HCT116 (cell line): ENCODE measurements at regions not wholly inside any gene's neighbourhood (a gene's known extent, or its start where the extent isn't known, plus 50 kb on each side); places are given as distances from the start of the nearest gene placed in this dataset.
"Not testable (repeated sequence)": the region's sequence is repeated elsewhere in the genome, so short reads cannot be mapped to it uniquely, and the experiment has no call there.

Experiments
- ATAC-seq: fragments of 200-7000 bp; cut with Tn5 transposase; 2 replicates; pipeline ENCODE4 v1.9.1; 2020; ENCODE audit warnings: mild to moderate bottlenecking, moderate library complexity
- BruUV-seq: library from RNA; stranded (reverse); fragments of 400-500 nt; replicated peaks from 2 replicates; lab custom pipeline; 2021; lab: Mats Ljungman, UMichigan
- CTCF ChIA-PET: fragments of 300-600 bp; sonication (Branson Sonifier 250); formaldehyde crosslinking; loops from one replicate; lab custom pipeline; 2021; ENCODE audit warnings: antibody characterized with exemption; lab: Charles Lee
- POLR2A ChIA-PET: fragments of 300-600, 350-600 bp; sonication (Branson Sonifier 250); formaldehyde crosslinking; loops from one replicate; lab custom pipeline; 2021; ENCODE audit warnings: antibody characterized with exemption; lab: Charles Lee
- RAD21 ChIA-PET, 2 experiments: fragments of 300-600 bp; sonication (Branson Sonifier 250); formaldehyde crosslinking; loops; one replicate each; lab custom pipeline; 2023; ENCODE audit warnings: low total read pairs in 2 of 2; ENCODE audit not compliant: uncharacterized antibody in 2 of 2, unreplicated experiment in 2 of 2, low non-redundant PET in 1 of 2; lab: Charles Lee
- DNase-seq: peaks from one replicate; pipeline ENCODE4 v3.0.0-alpha.2; 2010; ENCODE audit warnings: low read depth, low spot score
- H2AFZ ChIP-seq: fragments of 200-600 bp; shearing (Covaris generic), sonication (generic); 2 replicates; pipeline ENCODE4 v1.6.1; 2017; ENCODE audit warnings: low read depth, mixed run types, mixed read lengths, antibody characterized with exemption, low read length; ENCODE audit not compliant: poor library complexity, severe bottlenecking
- H3K27ac ChIP-seq: 2 replicates; pipeline ENCODE4 v1.5.1; 2012; ENCODE audit warnings: low read depth, low read length
- H3K27me3 ChIP-seq: fragments of 200-600 bp; sonication (generic); 2 replicates; pipeline ENCODE4 v1.6.1; 2016; ENCODE audit warnings: mixed run types, low read length, mixed read lengths; ENCODE audit not compliant: insufficient read depth
- H3K36me3 ChIP-seq, 2 experiments: fragments of 200-500 bp in 1 of 2; fragments of 200-600 bp in 1 of 2; sonication (Bioruptor generic) in 1 of 2; sonication (generic) in 1 of 2; 2 replicates each; pipeline versions ENCODE4 v1.5.1 to v1.6.1; 2014 to 2016; ENCODE audit warnings: low read length in 2 of 2, inconsistent platforms in 1 of 2, mixed read lengths in 1 of 2, mixed run types in 1 of 2; ENCODE audit not compliant: insufficient read depth in 2 of 2, control insufficient read depth in 1 of 2
- H3K4me1 ChIP-seq, 2 experiments: fragments of 200-600 bp in 1 of 2; sonication (generic) in 1 of 2; 2 replicates each; pipeline versions ENCODE4 v1.5.1 to v1.6.1; 2012 to 2017; ENCODE audit warnings: low read length in 2 of 2, inconsistent platforms in 1 of 2, mild to moderate bottlenecking in 1 of 2, mixed read lengths in 1 of 2, mixed run types in 1 of 2, moderate library complexity in 1 of 2; ENCODE audit not compliant: insufficient read depth in 2 of 2, control insufficient read depth in 1 of 2
- H3K4me2 ChIP-seq: fragments of 200-600 bp; sonication (generic); 2 replicates; pipeline ENCODE4 v1.6.1; 2017; ENCODE audit warnings: mixed run types, low read length, mixed read lengths
- H3K4me3 ChIP-seq, 2 experiments: fragments of 200-600 bp in 1 of 2; sonication (generic) in 1 of 2; replicated peaks in 1 of 2; 2 replicates each; pipeline ENCODE4 v1.5.1; 2011 to 2016; ENCODE audit warnings: low read length in 2 of 2, control low read depth in 1 of 2, low read depth in 1 of 2, mild to moderate bottlenecking in 1 of 2, mixed read lengths in 1 of 2, mixed run types in 1 of 2
- H3K79me2 ChIP-seq: fragments of 200-600 bp; sonication (generic); 2 replicates; pipeline ENCODE4 v1.6.1; 2017; ENCODE audit warnings: mild to moderate bottlenecking, mixed run types, low read length, moderate library complexity, mixed read lengths; ENCODE audit not compliant: insufficient read depth
- H3K9ac ChIP-seq: fragments of 200-600 bp; sonication (generic); 2 replicates; pipeline ENCODE4 v1.6.1; 2016; ENCODE audit warnings: low read length, mixed read lengths
- H3K9me2 ChIP-seq: fragments of 200-600 bp; sonication (generic), shearing (Covaris generic); 2 replicates; pipeline ENCODE4 v1.6.1; 2017; ENCODE audit warnings: mixed run types, mild to moderate bottlenecking, moderate library complexity; ENCODE audit not compliant: insufficient read depth
- H3K9me3 ChIP-seq, 2 experiments: fragments of 200-500 bp in 1 of 2; fragments of 200-600 bp in 1 of 2; sonication (Bioruptor generic) in 1 of 2; sonication (generic) in 1 of 2; 2 replicates each; pipeline ENCODE4 v1.6.1; 2014 to 2017; ENCODE audit warnings: low read length in 2 of 2, mixed read lengths in 2 of 2, inconsistent platforms in 1 of 2, low read depth in 1 of 2, mild to moderate bottlenecking in 1 of 2, mixed run types in 1 of 2, moderate library complexity in 1 of 2; ENCODE audit not compliant: control insufficient read depth in 1 of 2, insufficient read depth in 1 of 2
- H4K20me1 ChIP-seq: fragments of 200-600 bp; sonication (generic), shearing (Covaris generic); 2 replicates; pipeline ENCODE4 v1.6.1; 2017; ENCODE audit warnings: mixed run types, mild to moderate bottlenecking, moderate library complexity; ENCODE audit not compliant: insufficient read depth
- CBX3 ChIP-seq: IDR thresholded peaks from 2 replicates; pipeline ENCODE4 v1.6.1; 2012; ENCODE audit warnings: low read depth
- CTCF ChIP-seq, 3 experiments: fragments of 200-600 bp in 1 of 3; sonication (generic) in 1 of 3; IDR thresholded peaks in 2 of 3; conservative IDR thresholded peaks in 1 of 3; 2 replicates each; pipeline ENCODE4 v1.5.1; 2012 to 2017; ENCODE audit warnings: low read depth in 2 of 3, low read length in 2 of 3, antibody characterized with exemption in 1 of 3, borderline replicate concordance in 1 of 3, control low read depth in 1 of 3, mild to moderate bottlenecking in 1 of 3, mixed read lengths in 1 of 3, mixed run types in 1 of 3, moderate library complexity in 1 of 3; ENCODE audit not compliant: insufficient read depth in 1 of 3
- ELF1 ChIP-seq: IDR thresholded peaks from 2 replicates; pipeline ENCODE4 v1.6.1; 2012; ENCODE audit warnings: low read depth, borderline replicate concordance
- FOSL1 ChIP-seq: IDR thresholded peaks from 2 replicates; pipeline ENCODE4 v1.6.1; 2012; ENCODE audit warnings: low read depth
- MAX ChIP-seq: IDR thresholded peaks from 2 replicates; pipeline ENCODE4 v1.6.1; 2012
- POLR2A ChIP-seq: IDR thresholded peaks from 2 replicates; pipeline ENCODE4 v1.7.0; 2011; ENCODE audit warnings: borderline replicate concordance; ENCODE audit not compliant: insufficient read depth, insufficient read length; ENCODE audit errors: extremely low read depth
- POLR2AphosphoS5 ChIP-seq: IDR thresholded peaks from 2 replicates; pipeline ENCODE4 v1.6.1; 2011; ENCODE audit warnings: mild to moderate bottlenecking, low read depth, low read length, moderate library complexity
- RAD21 ChIP-seq: IDR thresholded peaks from 2 replicates; pipeline ENCODE4 v1.6.1; 2012; ENCODE audit warnings: low read depth, mild to moderate bottlenecking
- SIN3A ChIP-seq: IDR thresholded peaks from 2 replicates; pipeline ENCODE4 v1.6.1; 2012; ENCODE audit warnings: low read depth
- SP1 ChIP-seq: IDR thresholded peaks from 2 replicates; pipeline ENCODE4 v1.6.1; 2012; ENCODE audit warnings: low read depth
- SRF ChIP-seq: IDR thresholded peaks from 2 replicates; pipeline ENCODE4 v1.6.1; 2012; ENCODE audit warnings: low read depth
- YY1 ChIP-seq: IDR thresholded peaks from 2 replicates; pipeline ENCODE4 v1.6.1; 2011; ENCODE audit warnings: low read length, low read depth, moderate library complexity, mild to moderate bottlenecking; ENCODE audit not compliant: insufficient replicate concordance; ENCODE audit errors: extremely low read depth
- ZFX ChIP-seq: fragments of 450-650 bp; IDR thresholded peaks from 2 replicates; pipeline ENCODE4 v1.6.1; 2017
- intact Hi-C: fragments of 100-400 bp; cut with micrococcal nuclease; formaldehyde crosslinking; loops from 2 replicates; pipeline ENCODE4 v1.10.0; 2022
- TF ChIP-seq, protein P1 (sequence below): IDR thresholded peaks from 2 replicates; pipeline ENCODE4 v1.6.1; 2011; ENCODE audit warnings: mild to moderate bottlenecking, low read length, moderate library complexity; ENCODE audit not compliant: insufficient replicate concordance; ENCODE audit errors: extremely low read depth

GRCh38 chr9:40991741-40992471 lies 136.6 kb downstream of the FOXD4L6 start:
- H3K27me3 ChIP-seq, H3K9me3 ChIP-seq, H3K36me3 ChIP-seq, H3K79me2 ChIP-seq, CTCF ChIA-PET, H4K20me1 ChIP-seq, intact Hi-C loops, RAD21 ChIA-PET, H3K9me2 ChIP-seq, POLR2A ChIA-PET, BruUV-seq: not testable (repeated sequence)
- Histone ChIP-seq H3K4me3 (peak overlapping the region; percentile 82 to 93), H3K4me2 (peak overlapping the region; percentile 86), H3K27ac (peak overlapping the region; percentile 74), H3K4me1 (peaks cover 8 to 17% of the 10 kb centered on the region in 2 experiments), H3K9ac (peak overlapping the region; percentile 83), H2AFZ (peak overlapping the region; percentile 75)
- peak; percentile 74 for TF ChIP-seq SP1
- TF ChIP-seq ZFX, result peak; percentile 75; the same call in 1 of the 2 replicates
- TF ChIP-seq SRF, result peak; percentile 73
- peak; percentile 38 for TF ChIP-seq RAD21
- peak; percentile 94 for TF ChIP-seq POLR2AphosphoS5
- TF ChIP-seq CBX3, result peak; percentile 98
- TF ChIP-seq MAX, result peak; percentile 88
- peak; percentile 92 for TF ChIP-seq POLR2A
- TF ChIP-seq SIN3A, result peak; percentile 87
- TF ChIP-seq ELF1, result peak; percentile 99
- TF ChIP-seq, protein P1, sequence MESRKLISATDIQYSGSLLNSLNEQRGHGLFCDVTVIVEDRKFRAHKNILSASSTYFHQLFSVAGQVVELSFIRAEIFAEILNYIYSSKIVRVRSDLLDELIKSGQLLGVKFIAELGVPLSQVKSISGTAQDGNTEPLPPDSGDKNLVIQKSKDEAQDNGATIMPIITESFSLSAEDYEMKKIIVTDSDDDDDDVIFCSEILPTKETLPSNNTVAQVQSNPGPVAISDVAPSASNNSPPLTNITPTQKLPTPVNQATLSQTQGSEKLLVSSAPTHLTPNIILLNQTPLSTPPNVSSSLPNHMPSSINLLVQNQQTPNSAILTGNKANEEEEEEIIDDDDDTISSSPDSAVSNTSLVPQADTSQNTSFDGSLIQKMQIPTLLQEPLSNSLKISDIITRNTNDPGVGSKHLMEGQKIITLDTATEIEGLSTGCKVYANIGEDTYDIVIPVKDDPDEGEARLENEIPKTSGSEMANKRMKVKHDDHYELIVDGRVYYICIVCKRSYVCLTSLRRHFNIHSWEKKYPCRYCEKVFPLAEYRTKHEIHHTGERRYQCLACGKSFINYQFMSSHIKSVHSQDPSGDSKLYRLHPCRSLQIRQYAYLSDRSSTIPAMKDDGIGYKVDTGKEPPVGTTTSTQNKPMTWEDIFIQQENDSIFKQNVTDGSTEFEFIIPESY, result peak; percentile 91
- peak; percentile 82 for TF ChIP-seq YY1
- TF ChIP-seq FOSL1, result peak; percentile 21; the same call in 1 of the 2 replicates
- TF ChIP-seq CTCF (IDR thresholded peaks at IDR 0.05 in 2 of 3, conservative IDR thresholded peaks at IDR 0.05 in 1 of 3; ENCODE audit: borderline replicate concordance in 1 of 3, insufficient read depth in 1 of 3, low read depth in 2 of 3, low read length in 2 of 3), result peak; percentile 58 to 87 (median 86); a peak in 5 of 6 replicates
- DNase-seq, result peak; percentile 97
- peak; percentile 99 for ATAC-seq

DNA sequence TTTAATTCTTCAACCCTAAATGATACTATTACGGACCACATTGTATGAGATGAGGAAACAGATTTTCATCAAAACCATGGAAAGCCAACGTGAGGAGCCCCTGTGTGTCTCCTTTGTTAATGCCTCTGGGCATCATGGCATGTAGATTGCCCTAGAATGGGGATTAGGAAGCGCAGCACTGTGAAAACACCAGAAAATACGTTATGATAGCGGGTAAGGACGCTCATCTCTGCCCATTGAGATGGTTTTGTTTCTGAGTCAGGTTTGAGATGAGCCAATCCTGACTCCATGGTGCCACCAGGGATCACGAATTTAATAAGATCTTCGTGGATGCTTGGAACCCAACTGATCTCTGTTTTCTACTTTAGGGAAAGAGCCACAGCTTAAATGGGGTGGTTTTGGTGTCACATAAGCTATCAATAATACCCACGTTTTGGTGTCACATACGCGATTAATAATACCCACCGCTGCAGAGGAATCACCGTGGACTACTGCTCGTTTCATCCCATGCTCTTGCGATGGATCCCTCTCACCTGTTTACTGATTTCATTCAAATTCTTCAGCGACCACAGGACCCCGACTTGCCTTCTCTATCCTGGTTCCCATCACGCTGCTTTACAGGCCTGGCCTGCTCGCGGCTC lies 137.3 kb downstream of the FOXD4L6 start:
- H4K20me1 ChIP-seq, H3K27me3 ChIP-seq, intact Hi-C loops, H3K36me3 ChIP-seq, H3K9me2 ChIP-seq, CTCF ChIA-PET, POLR2A ChIA-PET, DNase-seq, RAD21 ChIA-PET, H3K9me3 ChIP-seq, ATAC-seq, H3K79me2 ChIP-seq: not testable (repeated sequence)
- Histone ChIP-seq H3K27ac (peak overlapping the region; percentile 74), H3K4me2 (peak overlapping the region; percentile 86), H3K4me3 (peak overlapping the region; percentile 82 to 93), H3K9ac (peak overlapping the region; percentile 83), H2AFZ (peak overlapping the region; percentile 75), H3K4me1 (peaks cover 8 to 17% of the 10 kb centered on the region in 2 experiments)
- TSS peak; percentile 65 for BruUV-seq
